ENCODE measurements at regions not wholly inside any gene's neighbourhood (a gene's known extent, or its start where the extent isn't known, plus 50 kb on each side); places are given as distances from the start of the nearest gene placed in this dataset.

DNA sequence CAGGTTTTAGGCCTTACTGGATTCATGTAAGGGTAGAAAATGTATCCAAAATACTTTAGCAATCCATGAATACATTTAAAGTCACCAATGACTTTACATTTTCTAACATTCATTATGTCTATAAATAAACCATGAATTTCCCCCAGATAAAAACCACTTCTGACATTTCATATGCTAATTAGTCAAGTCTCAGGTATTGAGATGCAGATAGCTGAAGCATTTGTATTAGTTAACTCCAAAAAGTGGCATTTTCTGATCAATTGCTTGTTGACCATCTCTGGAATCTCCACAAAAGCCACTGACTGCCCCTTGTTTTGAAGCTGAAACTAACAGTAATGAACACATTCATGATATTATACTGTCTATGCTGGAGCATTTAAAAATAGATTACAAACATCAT is 68.4 kb upstream of the RAP2B start:
- ChIA-PET POLR2A (no interaction called here), CTCF (interaction anchor here (0.7 to 1.0 kb wide), 2 partner anchors 9 to 10 kb away, joined by 3 read pairs; no protein-coding TSS in a partner anchor)
- no peak for DNase-seq (ENCODE audit: low read depth, low spot score)
- no peaks in the 10 kb centered on the region for H3K9me1 ChIP-seq (replicated peaks; ENCODE audit: control insufficient read depth, extremely low read depth, insufficient read depth, low read length)
- FAIRE-seq = no peak
- H2AFZ ChIP-seq (ENCODE audit: low read depth, low read length) = no peak overlapping the region
- no peak overlapping the region for H3K4me3 ChIP-seq (replicated peaks in 1 of 3; ENCODE audit: insufficient read depth in 1 of 3, low read depth in 1 of 3, low read length in 3 of 3)
- no peak overlapping the region for H3K27ac ChIP-seq (ENCODE audit: insufficient read depth, low read depth, low read length)
- H4K20me1 ChIP-seq (replicated peaks; ENCODE audit: control insufficient read depth, extremely low read depth, insufficient read depth, low read length) = no peaks in the 10 kb centered on the region
- H3K9ac ChIP-seq (replicated peaks; ENCODE audit: extremely low read depth, insufficient read depth, low read length) = no peak overlapping the region
- H3K4me1 ChIP-seq (ENCODE audit: control insufficient read depth, extremely low read depth, insufficient read depth, low read length) = peaks cover 7% of the 10 kb centered on the region
- TF ChIP-seq POLR2A (IDR thresholded peaks at IDR 0.05; ENCODE audit: low read depth, low read length) = no peak
- no peak for TF ChIP-seq FOS (IDR thresholded peaks at IDR 0.05; ENCODE audit: borderline replicate concordance, insufficient read depth, low read length)
- no peak for TF ChIP-seq EZH2 (IDR thresholded peaks at IDR 0.05; ENCODE audit: borderline replicate concordance, low read depth, low read length, severe bottlenecking)
- TF ChIP-seq MYC (IDR thresholded peaks at IDR 0.05; ENCODE audit: low read depth, low read length) = no peak
- no peak for TF ChIP-seq GATA2 (IDR thresholded peaks at IDR 0.05; ENCODE audit: insufficient read depth, insufficient read length, low read depth, low read length)
- no peak for TF ChIP-seq MAX (IDR thresholded peaks at IDR 0.05; ENCODE audit: insufficient read depth, insufficient read length)
- TF ChIP-seq, protein P1, sequence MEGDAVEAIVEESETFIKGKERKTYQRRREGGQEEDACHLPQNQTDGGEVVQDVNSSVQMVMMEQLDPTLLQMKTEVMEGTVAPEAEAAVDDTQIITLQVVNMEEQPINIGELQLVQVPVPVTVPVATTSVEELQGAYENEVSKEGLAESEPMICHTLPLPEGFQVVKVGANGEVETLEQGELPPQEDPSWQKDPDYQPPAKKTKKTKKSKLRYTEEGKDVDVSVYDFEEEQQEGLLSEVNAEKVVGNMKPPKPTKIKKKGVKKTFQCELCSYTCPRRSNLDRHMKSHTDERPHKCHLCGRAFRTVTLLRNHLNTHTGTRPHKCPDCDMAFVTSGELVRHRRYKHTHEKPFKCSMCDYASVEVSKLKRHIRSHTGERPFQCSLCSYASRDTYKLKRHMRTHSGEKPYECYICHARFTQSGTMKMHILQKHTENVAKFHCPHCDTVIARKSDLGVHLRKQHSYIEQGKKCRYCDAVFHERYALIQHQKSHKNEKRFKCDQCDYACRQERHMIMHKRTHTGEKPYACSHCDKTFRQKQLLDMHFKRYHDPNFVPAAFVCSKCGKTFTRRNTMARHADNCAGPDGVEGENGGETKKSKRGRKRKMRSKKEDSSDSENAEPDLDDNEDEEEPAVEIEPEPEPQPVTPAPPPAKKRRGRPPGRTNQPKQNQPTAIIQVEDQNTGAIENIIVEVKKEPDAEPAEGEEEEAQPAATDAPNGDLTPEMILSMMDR (IDR thresholded peaks at IDR 0.05; ENCODE audit: extremely low read depth in 1 of 2, insufficient read depth in 1 of 2, low read depth in 1 of 2, low read length in 2 of 2) = no peak
- no peak for TF ChIP-seq POLR2AphosphoS5 (IDR thresholded peaks at IDR 0.05; ENCODE audit: insufficient read depth, low read depth, low read length)
- dilution Hi-C loops (cut with MboI; ENCODE audit: extremely low pct_ligation_motif_present, low sequenced_read_pairs) (no loop called here), intact Hi-C loops (cut with micrococcal nuclease) (no loop called here)
- H3K36me3 ChIP-seq (ENCODE audit: control insufficient read depth in 2 of 2, extremely low read depth in 1 of 2, insufficient read depth in 2 of 2, low read length in 2 of 2) = no peaks in the 10 kb centered on the region
- no peaks in the 10 kb centered on the region for H3K79me2 ChIP-seq (ENCODE audit: control insufficient read depth, insufficient read depth, low read length)
- no peaks in the 10 kb centered on the region for H3K9me3 ChIP-seq (replicated peaks; ENCODE audit: control insufficient read depth, insufficient read depth, low read length)
- no peak overlapping the region for H3K4me2 ChIP-seq (ENCODE audit: insufficient read depth, low read length)
- no TSS peak for BruUV-seq (replicated peaks)
- H3K27me3 ChIP-seq (ENCODE audit: control insufficient read depth in 2 of 2, insufficient read depth in 2 of 2, low read length in 2 of 2) = no peaks in the 10 kb centered on the region
